ENCODE measurements at regions not wholly inside any gene's neighbourhood (a gene's known extent, or its start where the extent isn't known, plus 50 kb on each side); places are given as distances from the start of the nearest gene placed in this dataset.
"Not testable (repeated sequence)": the region's sequence is repeated elsewhere in the genome, so short reads cannot be mapped to it uniquely, and the experiment has no call there.

DNA sequence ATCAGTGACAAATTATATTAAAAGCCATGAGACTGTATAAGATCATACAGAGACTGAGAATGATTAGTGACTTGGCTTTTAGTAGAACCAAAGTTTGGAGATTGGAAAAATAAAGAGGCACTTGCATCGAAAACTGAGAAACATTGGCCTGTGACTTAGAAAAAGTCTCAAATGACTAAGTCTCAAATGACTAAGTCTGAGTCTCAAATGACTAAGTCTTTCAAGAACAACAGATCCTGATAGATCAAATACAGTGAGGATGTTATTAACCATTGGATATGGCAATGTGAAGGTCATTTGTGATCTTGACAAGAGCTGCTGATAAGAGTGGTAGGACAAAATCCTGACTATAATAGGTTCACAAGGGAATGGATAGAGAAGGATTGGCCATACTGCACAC is 135.5 kb upstream of the FANCL start:
- DNase-seq (ENCODE audit: low spot score in 2 of 2), result no peak
- FAIRE-seq, result no peak

DNA sequence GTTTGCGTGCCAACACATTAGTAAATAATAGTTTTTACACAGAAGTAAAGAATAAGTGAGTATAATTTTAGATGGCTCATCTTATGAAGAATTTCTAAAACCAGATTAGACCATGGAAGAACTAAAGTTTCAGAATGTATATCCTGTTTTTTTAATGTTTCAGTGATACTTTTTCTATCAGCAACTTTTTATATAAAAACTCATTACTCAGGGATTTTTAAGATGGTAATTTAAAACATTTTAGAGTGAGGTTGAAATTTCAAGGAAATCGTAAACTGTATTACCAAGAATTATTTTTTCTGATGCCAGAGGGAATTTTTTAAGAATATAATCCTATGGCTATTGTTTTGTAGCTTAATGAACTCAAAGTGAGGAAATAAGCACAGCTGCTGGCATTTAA is 128.5 kb upstream of the FANCL start:
- no peak for FAIRE-seq
- DNase-seq (ENCODE audit: low spot score in 2 of 2), result no peak

DNA sequence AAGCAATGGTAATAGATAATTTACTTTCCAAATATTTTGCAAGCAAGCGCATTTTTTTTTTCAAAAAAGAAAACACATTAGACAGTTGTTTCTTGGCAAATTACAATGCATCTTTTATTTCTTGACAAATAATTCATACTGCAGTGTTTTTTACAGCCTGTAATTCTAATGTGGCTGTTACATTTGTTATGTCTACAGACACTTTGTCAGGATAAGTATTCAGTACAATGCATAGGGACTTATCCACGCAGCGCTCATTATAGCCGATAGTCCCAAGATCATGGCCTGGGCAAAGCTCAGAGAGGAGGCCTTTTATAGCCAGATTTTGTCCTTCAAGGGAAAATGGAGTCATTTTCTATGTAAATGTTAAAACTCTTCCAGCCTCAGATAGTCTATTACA is 123.0 kb upstream of the FANCL start:
- FAIRE-seq, result no peak
- no peak for DNase-seq (ENCODE audit: low spot score in 2 of 2)

DNA sequence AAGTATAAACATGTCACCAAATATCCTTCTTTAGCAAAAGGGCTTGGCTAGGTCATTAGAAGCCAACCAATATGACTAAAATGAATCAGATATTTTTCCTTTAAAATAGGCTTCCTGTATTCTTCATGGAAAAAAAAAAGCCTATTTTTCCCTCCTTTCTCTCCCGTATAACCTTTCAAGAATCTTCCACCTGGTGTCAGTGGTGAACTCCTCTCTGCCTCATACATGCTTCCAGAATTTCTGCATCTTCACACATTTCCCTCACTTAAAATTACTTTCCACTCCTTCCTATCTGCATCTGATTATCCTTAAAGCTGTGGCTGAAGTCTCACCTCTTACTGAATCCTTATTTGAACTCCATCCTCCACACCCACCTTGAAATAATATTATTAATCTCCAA is 116.9 kb upstream of the FANCL start:
- DNase-seq (ENCODE audit: low spot score in 2 of 2) (no peak), FAIRE-seq (no peak)

DNA sequence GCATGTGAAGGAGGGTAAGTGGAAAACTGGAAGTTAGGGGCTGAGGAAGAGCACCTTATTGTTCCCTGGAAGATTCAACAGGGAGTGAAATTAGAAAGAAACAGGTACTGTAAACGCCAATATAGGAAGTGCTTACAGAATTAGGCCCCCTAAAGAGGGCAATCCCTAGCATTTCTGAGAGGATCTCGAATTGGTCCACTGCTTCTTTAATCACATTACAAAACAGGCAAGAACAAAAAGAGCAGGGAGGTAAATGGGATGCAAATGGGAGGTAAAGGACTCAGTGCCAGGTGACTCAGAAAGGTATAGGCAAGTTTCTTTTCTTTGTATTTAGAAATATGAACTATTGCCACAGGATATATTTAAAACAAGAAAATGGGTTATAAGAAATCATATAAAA is 116.4 kb upstream of the FANCL start:
- DNase-seq (ENCODE audit: low spot score in 2 of 2) (no peak), FAIRE-seq (no peak)

DNA sequence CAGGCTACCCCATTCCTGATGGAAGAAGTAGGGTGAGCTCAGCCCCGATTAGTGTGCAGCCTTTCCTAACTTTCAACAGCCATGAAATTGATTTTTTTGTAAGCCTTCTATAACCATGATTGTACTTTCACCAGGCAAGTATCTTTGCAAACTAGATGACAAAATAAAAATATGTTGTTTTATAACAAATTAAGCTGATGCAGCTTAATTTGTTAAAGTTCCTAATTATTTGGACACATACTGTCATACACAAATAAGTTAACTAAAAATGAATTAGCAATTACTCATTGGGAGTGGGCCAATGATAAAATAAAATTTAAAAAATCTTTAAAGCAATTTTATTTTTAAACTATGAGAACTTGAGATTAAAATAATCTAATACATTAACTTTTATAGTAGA is 113.1 kb upstream of the FANCL start:
- FAIRE-seq, result no peak

DNA sequence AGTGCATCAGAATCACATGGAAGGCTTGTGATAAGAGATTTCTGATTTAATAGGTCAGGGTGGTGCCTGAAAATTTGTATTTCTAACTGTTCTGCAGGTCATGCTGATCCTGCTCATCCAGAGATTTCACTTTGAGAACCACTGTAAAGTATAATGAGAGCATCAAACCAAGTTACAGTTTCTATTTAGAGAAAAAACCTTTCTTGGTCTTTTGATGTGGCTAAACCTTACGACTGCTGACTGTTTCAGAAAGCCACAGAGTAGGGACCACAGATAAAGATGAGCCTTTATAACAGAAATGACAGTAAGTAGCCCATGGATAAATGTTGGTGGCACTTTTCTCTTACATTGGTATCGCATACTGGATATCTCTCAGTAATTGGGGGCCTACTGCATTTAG is 109.4 kb upstream of the FANCL start:
- FAIRE-seq, result no peak
- DNase-seq (ENCODE audit: low spot score in 2 of 2), result no peak

More for the DNA sequence above, 113.1 kb upstream of the FANCL start:
- no peak for DNase-seq (ENCODE audit: low spot score in 2 of 2)

DNA sequence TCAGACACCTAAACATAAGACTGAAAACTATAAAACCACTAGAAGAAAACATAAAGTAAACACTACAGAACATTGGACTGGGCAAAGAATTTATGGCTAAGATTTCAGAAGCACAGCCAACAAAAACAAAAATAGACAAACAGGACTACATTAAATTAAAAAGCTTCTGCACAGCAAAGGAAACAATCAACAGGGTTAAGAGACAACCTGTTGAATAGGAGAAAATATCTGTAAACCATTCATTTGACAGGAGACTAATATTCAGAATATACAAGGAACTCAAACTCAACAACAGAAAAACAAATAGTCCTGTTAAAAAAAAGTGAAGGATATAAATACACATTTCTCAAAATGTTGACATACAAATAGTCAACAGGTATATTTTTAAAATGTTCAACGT is 106.7 kb upstream of the FANCL start:
- FAIRE-seq, result no peak

DNA sequence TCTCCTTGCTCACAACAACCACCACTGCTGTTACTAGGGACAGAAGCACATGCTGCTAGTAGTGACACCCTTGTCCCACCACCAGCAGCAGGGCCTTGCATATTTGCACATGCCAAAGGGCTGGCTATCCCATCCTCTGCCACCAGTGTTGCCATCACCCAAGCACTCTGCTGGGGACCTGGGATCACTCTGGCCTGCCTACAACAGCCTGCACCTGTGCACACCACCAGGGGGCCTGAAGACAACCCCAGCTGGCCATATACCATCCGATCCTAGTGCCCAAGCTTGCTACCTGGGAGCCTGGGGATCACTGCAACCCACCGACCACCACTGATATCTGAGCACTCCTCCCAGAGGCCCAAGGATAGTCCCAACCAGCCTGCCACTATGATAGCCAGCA is 99.9 kb upstream of the FANCL start:
- DNase-seq (ENCODE audit: low spot score in 2 of 2), result no peak
- no peak for FAIRE-seq

More for the DNA sequence above, 106.7 kb upstream of the FANCL start:
- no peak for DNase-seq (ENCODE audit: low spot score in 2 of 2)

DNA sequence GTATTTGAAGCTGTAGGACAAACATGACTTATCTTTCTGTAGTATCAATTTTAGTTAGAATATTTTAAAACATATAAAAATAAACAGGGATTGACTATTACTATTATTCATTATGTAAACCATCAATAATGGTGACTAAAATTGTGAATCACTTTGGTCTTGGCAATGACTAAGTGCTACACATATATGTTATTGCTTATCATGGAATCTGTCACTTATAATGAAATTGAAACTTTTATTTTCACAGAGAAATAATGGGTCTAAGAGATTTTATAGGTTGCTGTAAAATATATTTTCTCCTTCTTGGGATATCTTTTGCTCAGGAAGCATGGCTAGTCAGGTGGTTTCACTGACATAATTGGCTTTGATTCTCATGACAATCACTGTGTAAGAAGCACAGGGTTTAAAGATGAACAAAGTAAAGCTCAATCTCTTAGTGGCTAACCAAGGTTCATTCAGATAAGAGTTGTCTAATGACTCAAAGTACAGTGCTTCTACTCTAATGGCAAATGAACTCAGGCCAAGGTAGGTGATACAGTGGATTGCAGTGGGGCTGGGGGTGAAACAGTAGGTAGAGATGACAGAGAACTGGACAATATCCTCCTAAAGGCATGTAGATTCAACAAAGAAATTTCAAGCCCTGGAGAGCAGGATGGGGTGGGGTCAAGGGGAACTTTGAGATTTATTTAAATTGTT is 98.6 kb upstream of the FANCL start:
- FAIRE-seq (no peak), DNase-seq (ENCODE audit: low spot score in 2 of 2) (no peak)

DNA sequence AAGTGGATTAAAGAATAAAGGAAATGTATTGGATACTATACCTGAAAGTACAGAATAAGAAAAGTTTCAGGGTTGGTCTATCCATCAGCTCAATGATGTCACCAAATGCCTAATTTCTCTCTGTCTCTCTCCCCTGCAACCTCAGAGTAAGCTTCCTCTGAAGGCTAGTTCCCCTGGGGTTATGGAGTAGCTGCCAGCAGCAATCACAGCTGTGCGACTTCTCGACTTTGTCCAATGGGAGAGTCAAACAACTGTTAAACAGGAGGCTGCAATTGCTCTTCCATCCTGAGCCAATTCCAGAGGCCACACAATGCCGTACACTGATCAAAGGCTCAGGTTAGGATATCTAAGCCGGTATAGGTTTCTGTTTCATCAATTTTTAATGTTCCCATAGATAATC is 95.3 kb upstream of the FANCL start:
- FAIRE-seq (no peak), DNase-seq (ENCODE audit: low spot score in 2 of 2) (no peak)

DNA sequence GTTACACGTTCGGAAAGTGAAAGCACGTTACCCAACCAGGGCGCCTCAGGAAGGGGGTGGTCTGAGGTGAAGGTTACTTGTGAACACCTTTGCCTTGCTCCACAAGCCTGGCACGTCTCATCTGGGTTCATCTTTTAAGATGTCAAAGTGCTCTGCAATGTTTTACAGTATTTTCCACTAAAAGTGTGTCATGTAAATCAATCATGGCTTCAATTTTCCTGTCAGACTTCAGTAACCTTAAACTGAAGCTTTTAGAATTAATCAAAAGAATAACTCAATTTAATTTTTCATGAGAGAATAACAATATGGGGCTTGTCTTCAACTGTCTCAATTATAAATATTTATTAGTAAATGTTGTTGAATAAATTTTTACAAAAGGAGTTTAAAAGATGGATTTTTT is 93.3 kb upstream of the FANCL start:
- DNase-seq (ENCODE audit: low spot score in 2 of 2) (no peak), FAIRE-seq (no peak)

DNA sequence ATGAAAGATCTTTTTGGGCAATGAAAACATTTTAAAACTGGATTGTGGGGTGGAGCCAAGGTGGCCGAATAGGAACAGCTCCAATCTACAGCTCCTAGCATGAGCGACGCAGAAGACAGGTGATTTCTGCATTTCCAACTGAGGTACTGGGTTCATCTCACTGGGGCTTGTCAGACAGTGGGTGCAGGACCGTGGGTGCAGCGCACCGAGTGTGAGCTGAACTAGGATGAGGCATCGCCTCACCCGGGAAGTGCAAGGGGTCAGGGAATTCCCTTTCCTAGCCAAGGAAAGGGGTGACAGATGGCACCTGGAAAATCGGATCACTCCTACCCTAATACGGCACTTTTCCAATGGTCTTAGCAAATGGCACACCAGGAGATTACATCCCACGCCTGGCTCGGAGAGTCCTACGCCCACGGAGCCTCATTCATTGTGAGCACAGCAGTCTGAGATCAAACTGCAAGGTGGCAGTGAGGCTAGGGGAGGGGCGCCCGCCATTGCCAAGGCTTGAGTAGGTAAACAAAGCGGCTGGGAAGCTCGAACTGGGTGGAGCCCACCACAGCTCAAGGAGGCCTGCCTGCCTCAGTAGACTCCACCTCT is 84.3 kb upstream of the FANCL start:
- FAIRE-seq; DNase-seq (ENCODE audit: low spot score in 2 of 2): not testable (repeated sequence)

DNA sequence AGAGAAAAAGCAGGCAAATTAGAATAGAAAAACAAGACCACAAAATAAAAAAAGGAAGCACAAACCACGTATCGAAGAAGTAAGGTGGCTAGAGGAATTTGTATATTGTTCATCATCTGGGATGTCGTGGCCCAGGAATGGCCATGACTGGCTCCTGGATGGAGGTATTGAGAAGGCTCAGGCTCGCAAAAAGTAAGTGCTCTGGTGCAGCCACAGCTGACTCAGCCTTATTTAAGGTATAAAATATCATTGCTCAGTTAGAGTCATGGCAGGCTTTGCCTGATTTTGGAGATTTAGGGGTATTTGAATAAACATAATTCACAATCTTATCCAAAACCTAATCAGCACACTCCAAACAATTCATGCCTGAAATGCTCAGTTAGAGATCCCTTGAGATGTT is 78.4 kb upstream of the FANCL start:
- FAIRE-seq, result no peak

DNA sequence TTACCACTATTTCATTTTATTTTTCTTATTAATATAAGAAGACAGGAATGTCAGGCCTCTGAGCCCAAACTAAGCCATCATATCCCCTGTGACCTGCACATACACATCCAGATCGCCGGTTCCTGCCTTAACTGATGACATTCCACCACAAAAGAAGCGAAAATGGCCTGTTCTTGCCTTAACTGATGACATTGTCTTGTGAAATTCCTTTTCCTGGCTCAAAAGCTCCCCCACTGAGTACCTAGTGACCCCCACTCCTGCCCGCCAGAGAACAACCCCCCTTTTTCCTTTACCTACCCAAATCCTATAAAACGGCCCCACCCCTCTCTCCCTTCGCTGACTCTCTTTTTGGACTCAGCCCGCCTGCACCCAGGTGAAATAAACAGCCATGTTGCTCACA is 77.8 kb upstream of the FANCL start:
- DNase-seq (ENCODE audit: low spot score in 2 of 2); FAIRE-seq: not testable (repeated sequence)

More for the DNA sequence above, 78.4 kb upstream of the FANCL start:
- no peak for DNase-seq (ENCODE audit: low spot score in 2 of 2)

DNA sequence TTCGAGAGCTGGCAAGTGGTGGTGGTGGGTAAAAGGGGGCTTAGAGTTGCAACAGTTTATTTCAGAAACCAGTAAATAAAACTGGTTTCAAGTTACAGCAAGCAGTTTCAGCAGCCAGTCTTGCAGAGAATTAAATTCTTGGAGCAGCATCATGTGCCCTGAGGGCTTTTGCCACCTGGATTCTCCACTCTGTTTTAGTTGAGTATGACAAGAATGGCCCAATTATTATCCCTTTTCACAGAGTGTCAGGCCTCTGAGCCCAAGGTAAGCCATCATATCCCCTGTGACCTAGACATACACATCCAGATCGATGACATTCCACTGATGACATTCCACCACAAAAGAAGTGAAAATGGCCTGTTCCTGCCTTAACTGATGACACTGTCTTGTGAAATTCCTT is 72.8 kb upstream of the FANCL start:
- FAIRE-seq (no peak), DNase-seq (ENCODE audit: low spot score in 2 of 2) (no peak)

DNA sequence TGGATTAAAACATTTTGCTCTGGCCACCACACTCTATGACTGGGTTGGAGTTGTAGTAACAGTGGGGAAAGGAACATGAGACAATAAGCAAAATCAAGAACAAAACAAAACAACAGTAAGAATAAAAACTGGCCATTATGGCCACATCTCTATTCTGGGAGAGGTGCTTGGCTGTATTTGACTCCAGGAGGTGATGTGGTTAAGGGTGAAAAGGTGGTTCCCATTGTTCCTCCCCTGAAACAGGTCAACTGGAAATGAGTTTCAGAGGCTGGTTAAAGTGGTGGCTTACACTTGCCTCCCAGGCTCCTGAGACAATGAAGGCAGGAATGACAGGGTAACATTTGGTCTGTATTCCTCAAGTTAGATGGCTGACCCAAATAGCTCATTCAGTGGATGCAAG is 67.3 kb upstream of the FANCL start:
- no peak for DNase-seq (ENCODE audit: low spot score in 2 of 2)
- FAIRE-seq, result no peak

DNA sequence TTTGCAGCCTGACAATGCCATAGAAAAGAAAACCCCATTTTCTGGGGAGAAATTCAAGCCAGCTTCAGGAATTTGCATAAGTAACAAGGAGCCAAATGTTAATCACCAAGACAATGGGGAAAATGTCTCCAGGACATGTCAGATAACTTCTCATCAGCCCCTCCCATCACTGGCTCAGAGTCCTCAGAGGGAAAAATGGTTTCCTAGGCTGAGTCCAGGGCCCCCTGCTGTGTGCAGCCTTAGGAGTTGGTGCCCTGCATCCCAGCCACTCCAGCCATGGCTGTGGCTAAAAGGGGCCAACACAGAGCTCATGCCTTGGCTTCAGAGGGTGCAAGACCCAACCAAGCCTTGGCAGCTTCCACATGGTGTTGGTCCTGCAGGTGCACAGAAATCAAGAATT is 63.7 kb upstream of the FANCL start:
- DNase-seq (ENCODE audit: low spot score in 2 of 2) (no peak), FAIRE-seq (no peak)

DNA sequence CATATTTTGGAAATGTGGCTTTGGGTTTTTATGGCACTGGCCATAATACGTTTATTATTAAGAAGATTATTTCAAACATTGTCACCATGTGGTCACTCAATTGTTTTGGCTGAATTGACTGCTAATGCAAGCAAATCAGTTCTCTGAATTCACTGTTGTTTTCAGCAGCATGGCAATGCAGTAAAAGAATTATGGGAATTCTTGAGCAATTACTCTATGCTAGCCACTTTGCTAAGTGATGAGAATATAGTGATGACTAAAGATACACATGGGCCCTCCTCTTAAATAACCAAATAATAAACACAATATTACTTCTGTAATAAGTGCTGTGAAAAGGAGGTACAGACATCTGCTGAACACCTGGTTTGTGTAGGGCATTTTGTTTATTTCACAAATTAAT is 58.0 kb upstream of the FANCL start:
- FAIRE-seq (no peak), DNase-seq (ENCODE audit: low spot score in 2 of 2) (no peak)

DNA sequence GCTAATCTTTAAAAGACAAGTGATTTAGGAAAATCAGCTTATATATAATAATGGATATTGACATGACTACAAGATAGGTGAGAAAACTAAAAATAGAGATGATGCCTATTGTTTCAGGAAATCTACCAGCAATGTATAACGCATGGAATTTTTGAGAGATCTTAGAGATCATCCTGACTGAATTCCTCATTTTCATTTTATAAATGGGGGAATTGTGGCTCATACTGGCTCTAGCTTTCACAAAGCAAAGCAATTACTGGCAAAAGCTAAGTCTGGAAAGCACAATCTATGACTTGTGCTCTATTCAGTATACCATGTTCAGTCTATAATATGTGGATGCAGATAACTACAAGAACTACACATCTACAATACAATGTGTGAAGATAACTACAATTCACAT is 51.9 kb upstream of the FANCL start:
- DNase-seq (ENCODE audit: low spot score in 2 of 2) (no peak), FAIRE-seq (no peak)

DNA sequence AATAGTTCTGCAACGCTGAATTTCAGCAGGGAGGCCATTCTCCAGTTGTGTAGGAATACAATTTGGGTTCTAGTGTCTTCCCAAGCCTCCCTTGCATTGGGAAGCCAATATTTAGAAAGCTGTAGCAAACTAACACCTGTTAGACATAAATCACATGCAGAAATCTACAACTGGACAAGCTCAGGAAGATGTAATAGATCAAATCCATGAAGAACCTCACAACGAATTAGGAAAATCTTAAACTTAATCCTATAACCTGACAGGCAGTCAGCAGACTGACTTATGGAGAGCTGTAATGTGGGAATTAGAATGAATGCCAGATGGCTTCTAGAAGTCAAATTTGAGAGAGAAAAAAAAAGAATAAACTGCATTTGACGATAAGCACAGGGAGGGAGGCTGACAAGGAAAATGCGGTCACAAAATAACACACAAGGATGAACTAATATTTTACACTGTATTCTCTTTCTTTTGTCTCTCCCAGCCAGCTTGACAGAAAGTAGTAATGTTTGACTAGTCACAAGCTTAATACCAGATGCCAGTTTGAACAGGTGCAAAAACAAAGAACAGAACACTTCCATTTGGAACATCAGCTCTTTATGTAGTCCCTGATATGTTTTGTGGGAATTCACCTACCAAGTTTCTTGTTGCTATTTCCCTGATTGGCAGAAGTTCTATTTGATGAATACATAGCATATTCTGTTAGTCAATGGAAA is 50.8 kb upstream of the FANCL start:
- DNase-seq (ENCODE audit: low spot score in 2 of 2) (no peak), FAIRE-seq (no peak)
